Activated naive CD4-positive, alpha-beta T cell treated with Interleukin-2 at 50 U/mL for 16 hours (primary cell): ENCODE measurements at regions not wholly inside any gene's neighbourhood (a gene's known extent, or its start where the extent isn't known, plus 50 kb on each side); places are given as distances from the start of the nearest gene placed in this dataset.
A peak's percentile ranks its signal among the peaks of the same experiment; 100 is the strongest.
"Not testable (repeated sequence)": the region's sequence is repeated elsewhere in the genome, so short reads cannot be mapped to it uniquely, and the experiment has no call there.

ENCODE experiments used
- DNase-seq: peaks from one replicate; pipeline ENCODE4 v3.0.0-alpha.2; 2020

DNA sequence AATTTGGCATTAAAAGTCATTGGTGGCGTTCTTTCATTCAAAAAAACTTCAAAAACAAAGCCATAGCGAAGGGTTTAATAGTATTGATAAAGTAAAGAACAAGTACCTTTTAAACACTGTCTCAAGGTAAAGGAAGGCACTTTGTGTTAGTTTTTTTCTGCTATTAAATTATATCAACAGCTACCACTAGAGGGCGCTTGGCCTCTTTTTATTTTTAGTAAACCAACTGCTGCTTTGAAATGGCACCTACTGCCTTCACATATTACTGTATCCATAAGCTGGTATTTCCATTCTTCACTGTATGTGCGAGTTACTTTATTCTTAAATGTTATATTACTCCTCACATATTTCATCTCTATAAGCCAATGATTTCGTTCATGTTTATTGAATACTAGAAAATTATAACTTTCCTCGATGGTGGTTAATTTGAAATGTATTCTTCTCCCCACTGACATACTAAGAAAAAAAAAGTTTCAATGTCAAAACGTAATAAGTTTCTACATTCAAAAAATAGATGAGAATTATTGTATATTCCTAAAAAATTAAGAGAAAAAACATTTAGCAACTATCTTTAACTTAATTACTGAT is 125.7 kb upstream of the CXADR start:
- peak; percentile 22 for DNase-seq

DNA sequence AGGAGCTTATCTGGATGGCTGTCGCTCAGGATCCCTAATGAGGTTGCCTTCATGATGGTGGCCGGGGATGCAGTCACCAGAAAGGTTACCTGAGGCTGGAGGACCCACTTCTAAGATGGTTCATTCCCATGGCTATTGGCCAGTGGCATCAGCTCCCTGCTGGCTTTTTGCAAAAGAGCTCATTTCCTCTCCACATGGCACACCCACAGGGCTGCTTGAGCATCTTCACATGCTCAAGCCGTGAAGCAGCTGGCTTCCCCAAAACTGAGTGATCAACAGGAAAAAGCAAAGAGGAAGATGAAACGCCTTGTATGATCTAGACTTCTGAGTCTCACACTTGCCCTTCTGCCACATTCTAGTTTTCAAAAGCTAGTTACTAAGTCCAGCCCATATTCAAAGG is 124.6 kb upstream of the CXADR start:
- no peak for DNase-seq

DNA sequence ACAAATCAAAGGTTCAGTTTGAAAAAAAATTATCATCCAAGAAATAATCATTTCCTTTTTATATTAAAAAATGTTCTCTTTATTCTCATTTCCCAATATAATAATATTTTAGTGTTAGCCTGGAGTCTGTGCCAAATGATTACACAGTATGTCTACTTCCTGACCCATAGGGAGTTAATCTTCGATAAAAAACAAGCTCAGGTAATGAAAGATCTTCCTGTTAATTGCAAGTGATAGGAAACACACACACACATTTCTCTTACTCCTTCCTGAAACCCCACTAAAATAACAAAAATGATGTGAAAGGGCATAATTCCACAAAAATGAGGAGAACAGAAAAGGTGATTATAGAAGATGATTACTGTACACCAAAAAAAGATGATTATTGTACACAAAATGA is 123.5 kb upstream of the CXADR start:
- no peak for DNase-seq

DNA sequence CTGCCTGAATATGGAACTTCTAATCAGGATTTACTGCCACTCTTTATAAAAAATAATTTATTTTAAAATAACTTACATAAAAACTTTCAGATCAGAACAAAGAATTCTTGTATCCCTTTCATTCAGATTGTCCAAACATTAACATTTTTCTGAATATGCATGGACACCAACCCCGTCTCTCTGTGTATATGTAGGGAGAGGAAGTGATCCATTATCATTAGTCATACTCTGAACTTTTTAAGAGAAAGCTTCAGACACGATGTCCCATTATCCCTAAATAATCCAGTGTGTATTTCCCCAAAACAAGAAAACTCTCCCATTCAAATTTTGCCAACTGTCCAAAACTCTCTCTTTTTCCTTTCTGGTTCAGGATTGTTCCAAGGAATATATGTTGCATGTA is 122.3 kb upstream of the CXADR start:
- DNase-seq = no peak

DNA sequence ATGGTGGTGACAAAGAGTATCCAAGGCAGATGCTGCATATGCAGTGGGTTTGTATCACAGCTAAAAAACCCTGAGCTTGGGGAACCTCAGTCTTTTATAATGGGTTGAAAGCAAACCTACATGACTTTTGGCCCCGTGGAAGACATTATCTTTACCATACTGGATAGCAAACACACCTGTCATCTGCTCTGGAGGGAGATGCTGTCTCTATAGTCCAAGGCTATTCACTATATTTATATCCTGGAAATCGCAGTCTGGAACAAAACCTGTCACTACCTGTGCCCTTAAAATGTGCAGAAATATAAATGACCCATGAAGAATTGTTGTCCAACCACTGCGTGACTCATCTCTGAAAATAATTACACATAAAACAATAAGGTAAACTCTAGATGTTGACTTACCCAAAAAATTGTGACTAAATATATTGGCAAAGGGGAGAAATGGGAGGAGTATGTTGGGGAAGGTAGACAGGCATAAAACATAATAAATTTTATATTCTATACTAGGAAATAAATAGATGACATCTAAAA is 121.0 kb upstream of the CXADR start:
- DNase-seq = no peak

DNA sequence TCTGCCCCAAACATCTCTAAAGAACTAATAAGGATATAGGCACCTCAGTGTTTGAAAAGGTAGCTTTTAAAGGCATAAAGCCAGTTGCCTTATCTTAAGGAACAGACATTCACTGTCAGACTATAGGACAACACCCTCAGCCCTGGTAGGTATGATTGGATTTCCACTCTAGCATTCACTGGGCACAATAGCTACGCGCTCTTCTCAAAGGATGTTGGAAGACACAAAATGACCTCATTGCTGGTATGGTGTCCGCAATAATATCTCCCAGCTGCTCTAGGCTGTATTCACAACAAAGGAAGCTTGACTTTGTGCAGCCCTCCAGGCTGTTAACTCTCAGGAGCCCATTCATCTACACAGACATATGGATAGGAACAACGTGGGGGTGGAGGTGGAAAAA is 119.4 kb upstream of the CXADR start:
- DNase-seq = no peak

DNA sequence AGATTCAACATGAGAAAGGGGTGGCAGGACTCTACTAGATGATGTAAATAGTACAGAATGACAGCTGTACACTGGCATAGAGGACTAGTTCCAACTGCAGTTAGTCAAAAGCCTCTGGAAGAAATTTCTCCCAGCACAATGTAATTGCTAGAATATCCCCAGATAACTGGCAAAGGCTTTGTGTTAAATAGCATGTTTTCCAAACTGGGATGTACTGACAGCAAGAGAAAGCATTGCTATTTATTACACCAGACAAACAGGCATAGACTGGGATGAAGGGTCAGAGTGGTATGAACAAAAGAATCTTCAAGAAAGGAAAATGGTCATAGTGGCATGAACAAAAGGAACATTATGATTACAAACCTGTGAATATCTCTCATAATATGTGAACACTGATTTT is 115.9 kb upstream of the CXADR start:
- DNase-seq = no peak

DNA sequence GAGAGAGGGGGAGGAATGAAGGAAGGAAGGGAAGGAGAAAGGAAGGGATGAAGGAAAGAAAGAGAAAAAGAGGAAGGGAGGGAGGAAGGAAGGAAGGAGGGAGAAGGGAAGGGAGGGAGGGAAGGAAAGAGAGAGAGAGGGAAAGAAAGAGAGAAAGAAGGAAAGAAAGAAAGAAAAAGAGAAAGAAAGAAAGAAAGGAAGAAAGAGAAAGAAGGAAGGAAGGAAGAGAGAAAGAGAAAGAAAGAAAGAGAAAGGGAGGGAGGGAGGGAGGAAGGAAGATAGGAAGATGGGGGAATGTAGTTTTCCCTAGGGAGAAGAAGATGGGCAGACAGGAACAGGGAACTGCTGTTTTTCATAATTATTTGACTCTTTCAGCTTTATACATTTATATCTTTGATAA is 115.1 kb upstream of the CXADR start:
- no peak for DNase-seq

DNA sequence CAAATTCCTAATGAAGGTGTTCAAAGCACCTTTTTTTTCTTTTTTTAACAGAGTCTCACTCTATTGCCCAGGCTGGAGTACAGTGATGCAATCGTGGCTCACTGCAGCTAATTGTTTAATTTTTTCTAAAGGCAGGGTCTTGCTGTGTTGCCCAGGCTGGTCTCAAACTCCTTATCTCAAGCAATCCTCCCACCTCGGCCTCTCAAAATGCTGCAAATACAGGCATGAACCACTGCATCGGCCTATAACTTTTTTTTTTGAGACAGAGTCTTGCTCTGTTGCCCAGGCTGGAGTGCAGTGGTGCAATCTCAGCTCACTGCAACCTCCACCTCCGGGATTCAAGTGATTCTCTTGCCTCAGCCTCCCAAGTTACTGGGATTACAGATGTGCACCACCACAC is 113.9 kb upstream of the CXADR start:
- DNase-seq = not testable (repeated sequence)

DNA sequence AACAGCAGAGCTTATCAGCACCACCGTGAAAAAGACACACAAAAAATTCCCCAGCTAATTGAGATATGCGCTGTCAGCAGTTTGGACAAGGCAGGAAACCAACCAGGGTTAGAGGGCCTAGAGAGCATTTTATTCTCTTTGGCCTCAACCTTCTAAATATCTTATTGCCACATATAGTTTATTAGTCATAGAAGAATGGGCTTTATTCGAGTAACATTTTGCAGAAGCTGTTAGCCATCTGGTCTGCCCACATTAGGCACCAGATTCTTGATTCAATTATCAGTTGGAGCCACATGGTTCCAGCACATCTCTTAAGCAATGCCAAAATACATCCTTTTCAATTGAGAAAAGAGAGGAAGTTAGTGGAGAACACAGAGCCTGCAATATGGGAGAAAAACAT is 109.9 kb upstream of the CXADR start:
- DNase-seq = no peak

DNA sequence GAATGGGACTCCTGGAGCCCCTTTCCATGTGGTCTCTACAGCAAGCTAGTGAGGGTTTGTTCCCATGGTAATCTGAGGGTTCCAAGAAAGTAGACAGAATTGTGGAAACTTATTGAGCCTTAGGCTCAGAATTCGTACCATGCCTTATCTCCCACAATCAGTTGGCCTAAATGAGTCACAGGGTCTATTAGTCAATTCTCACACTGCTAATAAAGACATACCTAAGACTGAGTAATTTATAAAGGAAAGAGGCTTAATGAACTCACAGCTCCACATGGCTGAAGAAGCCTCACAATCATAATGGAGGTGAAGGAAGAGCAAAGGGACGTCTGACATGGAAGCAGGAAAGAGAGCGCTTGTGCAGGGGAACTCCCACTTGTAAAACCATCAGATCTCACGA is 106.6 kb upstream of the CXADR start:
- no peak for DNase-seq

DNA sequence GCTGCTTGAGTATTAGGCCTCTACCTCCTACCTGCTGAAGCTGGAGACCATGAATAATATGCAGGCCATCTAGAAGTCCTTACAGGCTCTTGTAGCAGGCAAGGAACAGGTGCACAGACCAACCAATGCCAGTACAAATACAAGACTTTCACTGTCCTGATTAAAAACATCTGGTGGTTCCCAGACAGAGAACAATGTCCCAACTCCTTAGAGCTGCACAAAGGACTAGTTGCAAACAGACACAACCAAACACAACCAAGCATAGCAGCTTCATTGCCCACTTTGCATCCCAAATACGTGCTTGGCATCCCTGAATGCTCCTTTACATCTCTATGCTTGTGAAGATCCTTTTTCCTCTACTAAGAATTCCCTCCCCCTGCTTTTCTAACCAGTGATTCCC is 98.1 kb upstream of the CXADR start:
- DNase-seq = no peak

DNA sequence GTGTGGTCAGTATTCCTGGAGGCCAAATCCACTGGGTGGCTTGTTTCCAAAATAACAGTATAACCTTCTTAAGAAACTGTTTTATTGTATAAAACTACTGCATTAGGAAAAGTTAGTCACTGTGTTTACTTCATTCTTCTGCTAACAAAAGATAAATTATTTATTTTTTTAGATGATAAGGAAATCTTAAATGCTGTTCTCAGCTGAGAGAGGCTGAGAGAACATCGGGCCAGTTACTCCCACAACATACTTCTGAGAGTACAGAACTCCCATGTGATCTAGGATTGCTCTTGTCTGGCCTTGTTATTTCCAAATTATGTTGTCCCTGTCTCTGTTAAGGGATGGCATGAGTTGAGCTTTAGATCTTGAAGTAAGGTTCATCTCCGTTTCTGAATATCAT is 96.7 kb upstream of the CXADR start:
- no peak for DNase-seq

DNA sequence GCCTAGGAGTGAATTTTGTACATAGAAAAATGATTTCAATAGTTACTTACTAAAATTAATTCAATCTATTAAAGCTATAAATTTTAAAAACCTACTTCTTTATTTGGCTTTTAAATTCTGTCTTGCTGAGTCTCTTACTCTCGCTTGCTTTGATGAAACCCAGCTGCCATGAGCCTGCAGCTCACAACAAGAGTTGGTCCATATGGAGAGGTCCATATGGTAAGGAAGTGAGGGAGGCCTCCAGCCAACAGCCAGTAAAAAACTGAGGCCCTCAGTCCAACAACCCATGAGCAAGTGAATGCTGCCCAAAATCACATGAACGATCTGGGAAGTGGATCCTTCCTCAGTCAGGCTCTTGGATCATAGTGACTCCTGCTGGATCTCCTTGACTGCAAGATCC is 89.9 kb upstream of the CXADR start:
- DNase-seq = no peak

DNA sequence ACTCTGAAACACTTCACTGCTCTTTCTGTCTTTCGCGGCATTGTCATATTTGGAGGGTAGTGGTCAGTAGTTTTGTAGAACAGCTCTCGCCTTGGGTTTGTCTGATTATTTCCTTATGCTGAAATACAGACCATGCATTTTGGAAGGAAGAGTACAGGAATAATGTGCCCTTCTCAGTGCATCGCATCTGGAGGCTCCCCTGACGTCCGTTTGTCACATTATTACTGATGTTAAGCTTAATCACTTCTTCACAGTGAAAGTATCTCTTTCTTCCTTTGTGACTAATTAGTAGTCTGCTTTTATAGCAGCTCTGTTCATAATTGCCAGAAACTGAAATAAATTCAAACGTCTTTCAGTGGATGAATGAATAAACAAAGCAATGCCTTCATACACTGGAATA is 85.7 kb upstream of the CXADR start:
- DNase-seq = no peak

DNA sequence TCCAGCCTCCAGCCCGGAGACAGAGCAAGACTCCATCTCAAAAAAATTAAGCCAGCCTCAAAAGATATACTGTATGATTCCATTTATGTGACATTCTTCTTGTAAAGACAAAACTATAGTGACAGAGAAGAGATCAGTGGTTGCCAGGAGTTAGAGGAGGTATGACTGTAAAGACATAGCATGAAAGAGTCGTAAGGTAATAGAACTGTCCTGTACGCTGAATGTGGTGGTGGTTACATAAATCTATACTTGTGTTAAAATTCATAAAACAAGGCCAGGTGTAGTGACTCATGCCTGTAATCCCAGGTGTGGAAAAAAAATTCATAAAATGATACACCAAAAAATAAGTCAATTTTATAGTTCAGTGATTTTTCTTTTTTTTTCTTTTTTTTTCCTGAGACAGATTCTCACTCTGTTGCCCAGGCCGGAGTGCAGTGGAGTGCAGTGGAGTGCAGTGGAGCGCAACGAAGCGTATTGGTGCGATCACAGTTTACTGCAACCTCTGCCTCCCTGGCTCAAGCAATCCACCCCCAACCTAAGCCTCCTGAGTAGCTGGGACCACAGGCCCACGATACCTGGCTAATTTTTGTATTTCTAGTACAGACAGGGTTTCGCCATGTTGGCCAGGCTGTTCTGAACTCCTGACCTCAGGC is 84.9 kb upstream of the CXADR start:
- DNase-seq = no peak

DNA sequence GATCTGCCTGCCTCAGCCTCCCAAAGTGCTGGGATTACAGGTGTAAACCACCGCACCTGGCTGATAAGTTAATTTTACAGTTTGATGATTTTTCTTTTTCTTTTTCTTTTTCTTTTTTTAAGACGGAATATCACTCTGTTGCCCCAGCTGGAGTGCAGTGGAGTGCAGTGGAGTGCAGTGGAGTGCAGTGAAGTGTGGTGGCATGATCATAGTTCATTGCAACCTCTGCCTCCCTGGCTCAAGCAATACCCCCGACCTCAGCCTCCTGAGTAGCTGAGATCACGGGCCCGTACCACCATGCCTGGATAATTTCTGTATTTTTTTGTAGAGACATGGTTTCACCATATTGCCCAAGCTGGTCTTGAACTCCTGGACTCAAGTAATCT is 84.4 kb upstream of the CXADR start:
- DNase-seq = no peak

DNA sequence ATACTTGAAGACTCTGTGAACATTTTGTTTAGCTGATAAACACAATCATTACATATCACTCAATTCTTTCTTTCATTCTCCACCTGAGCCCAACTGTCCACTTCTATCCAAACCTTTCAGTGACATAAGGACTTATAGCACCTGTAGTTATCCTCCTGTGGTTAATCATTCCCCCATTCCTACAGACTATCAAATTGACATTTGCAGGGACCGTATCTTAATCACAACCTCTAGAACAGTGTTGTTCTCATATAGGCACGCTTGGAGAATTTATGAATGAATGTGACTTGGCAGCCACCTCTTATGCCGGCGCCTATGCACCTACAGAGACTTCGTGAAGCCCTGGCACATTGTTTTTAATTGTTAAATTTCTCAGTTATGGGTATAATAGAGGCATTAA is 83.9 kb upstream of the CXADR start:
- DNase-seq = no peak

DNA sequence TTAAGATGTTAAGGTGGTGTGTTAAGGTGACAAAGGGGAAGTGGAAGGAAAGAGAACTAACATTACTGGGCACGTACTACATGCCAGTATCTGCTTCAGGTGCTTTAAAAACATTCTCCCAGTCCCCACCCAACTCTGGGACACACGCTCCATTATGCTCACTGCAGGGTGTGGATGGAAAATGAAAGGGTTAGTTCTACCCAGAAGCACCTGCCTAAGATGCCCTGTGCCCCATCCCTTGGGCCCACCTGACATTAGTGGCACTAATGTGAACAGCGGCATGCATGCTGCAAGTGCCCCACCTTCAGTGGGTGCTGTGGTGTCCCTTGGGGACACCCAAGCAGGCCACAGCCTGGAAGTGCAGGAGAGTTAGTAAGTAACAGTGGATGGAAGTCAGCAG is 82.9 kb upstream of the CXADR start:
- no peak for DNase-seq

DNA sequence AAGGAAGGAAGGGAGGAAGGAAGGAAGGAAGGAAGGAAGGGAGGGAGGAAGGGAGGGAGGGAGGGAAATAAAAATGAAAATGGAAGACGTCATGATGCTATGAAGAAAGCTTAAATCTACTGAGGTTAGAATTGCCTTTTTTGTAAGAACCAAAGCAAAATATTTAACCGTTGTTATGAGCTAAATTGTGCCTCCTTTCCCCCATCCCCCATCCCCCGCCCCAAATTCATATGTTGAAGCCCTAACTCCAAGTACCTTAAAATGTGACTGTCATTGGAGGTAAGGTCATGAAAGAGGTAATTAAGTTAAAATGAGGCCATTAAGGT is 80.1 kb upstream of the CXADR start:
- no peak for DNase-seq

DNA sequence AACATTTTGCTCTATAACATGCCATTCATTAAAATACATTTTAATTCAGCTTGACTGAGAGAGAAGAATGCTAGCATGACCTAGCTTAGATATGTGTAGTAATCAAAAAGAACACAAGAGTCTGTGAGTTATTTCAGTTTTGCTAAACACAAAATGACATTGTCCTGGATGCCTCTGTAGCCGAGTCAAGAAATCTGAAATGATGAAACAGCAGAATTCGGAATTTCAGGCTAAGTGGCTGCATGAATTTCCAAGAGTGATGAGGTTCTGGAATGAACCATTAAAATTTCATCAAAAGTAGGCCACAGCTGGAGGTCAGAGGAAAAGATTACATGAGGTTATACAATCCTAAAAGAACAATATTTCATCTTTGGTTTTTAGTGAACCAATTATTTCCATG is 79.1 kb upstream of the CXADR start:
- no peak for DNase-seq

DNA sequence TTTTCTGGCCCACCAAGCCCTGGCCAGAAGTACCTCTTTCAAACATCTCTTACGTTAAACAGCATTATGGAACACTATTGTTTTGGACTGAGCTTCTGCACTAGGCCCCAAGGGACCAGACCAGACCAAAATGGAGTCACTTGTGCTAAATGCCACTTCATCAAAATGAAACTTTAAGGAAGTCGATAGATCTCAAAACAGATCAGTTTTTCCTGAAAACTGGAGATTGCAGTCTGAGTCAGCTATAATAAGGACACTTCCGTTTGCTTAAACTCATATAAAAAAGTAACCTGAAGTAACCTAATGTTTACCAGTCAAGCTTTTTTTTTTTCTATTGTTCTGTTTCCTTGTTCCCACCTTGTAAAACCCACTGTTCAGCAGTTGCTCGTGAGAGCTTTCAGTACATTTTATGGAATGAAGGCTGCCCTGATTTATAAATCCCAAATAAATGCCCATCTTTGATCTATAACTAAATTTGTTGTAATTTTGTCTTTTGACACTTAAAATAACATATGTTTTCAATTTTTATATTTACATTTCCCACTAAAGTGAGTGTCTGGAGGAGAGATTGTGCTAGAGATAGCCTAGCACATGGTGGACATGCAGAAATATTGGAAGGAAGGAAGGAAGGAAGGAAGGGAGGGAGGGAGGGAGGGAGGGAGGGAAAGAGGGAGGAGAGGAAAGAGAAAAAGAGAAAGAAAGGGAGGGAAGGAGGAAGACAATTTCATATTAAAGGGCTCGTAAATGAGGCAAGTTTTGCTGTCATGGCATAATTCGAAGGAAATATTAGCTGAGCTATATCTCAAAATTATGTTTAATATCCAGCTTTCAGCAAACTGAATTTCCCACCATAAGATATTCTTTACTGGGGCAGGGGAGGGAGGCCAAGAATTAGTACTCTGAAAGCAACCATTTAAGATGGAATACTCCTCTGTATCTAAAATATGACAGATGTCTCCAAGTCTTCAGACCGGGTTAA is 77.0 kb upstream of the CXADR start:
- DNase-seq = no peak

DNA sequence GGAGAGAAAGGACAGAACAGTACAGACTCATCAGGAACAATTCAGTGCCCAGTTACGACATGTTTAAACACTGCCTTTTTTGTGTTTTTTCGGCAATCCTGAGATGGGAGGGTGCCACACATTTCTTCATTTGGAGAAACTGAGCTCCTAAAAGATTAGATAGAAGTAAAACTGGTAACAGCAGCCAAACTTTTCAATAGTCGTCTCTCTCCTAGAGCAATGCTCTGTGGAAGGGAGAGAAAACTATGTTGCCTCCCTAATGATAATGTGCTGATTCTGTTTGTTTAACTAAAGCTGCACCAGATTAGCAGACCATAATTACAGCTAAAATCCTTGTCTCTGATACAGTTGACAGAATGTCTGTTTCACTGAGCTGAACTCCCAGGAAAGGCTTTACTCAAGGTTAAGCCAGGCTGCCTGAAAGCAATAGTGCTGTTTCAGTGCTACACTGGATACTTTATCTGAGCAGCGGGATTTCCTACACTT is 76.2 kb upstream of the CXADR start:
- DNase-seq = no peak

DNA sequence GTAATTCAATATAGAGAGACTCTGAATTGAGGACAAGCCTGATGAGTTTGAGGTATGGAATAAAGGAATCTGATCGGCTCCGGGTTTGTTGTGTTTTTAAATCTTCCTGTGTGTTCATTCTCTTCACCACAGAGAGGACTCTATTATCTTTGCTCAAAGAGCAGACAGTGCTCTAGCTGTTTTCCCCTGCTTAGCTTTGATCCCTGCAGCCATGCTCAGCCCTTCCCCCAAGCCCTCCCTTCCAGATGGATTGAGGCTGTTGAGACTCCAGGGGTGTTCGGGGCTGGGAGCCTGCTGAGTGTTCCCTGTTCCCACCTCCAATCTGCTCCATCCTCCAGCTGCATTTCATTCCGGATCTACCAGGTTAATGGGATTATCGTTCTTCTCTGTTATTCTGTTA is 74.2 kb upstream of the CXADR start:
- no peak for DNase-seq
